Activated naive CD4-positive, alpha-beta T cell treated with anti-CD3 and anti-CD28 coated beads, Interleukin-2, amount 10 ng/mL, durations not matched to agents 7 days and 5 days (primary cell): ENCODE measurements at regions not wholly inside any gene's neighbourhood (a gene's known extent, or its start where the extent isn't known, plus 50 kb on each side); places are given as distances from the start of the nearest gene placed in this dataset.
A peak's percentile ranks its signal among the peaks of the same experiment; 100 is the strongest.

Experiments used
- CTCF ChIA-PET: fragments of 350-600 bp; sonication (Branson Sonifier 250); formaldehyde crosslinking; loops from one replicate; lab custom pipeline; 2021; ENCODE audit warnings: antibody characterized with exemption; lab: Charles Lee
- DNase-seq: peaks from one replicate; pipeline ENCODE4 v3.0.0-alpha.2; 2020
- H3K27ac Mint-ChIP-seq: one replicate; pipeline ENCODE4 v1.8.0; 2021; ENCODE audit warnings: mild to moderate bottlenecking, moderate library complexity, mixed read lengths
- H3K27me3 Mint-ChIP-seq: one replicate; pipeline ENCODE4 v1.8.0; 2021; ENCODE audit warnings: mild to moderate bottlenecking, mixed read lengths
- H3K36me3 Mint-ChIP-seq: one replicate; pipeline ENCODE4 v1.8.0; 2021; ENCODE audit warnings: mixed read lengths
- H3K4me1 Mint-ChIP-seq: one replicate; pipeline ENCODE4 v1.8.0; 2021; ENCODE audit warnings: mixed read lengths
- H3K4me3 Mint-ChIP-seq: one replicate; pipeline ENCODE4 v1.8.0; 2021; ENCODE audit warnings: mild to moderate bottlenecking, moderate library complexity, mixed read lengths
- H3K9me3 Mint-ChIP-seq: one replicate; pipeline ENCODE4 v1.8.0; 2021; ENCODE audit warnings: mixed read lengths

DNA sequence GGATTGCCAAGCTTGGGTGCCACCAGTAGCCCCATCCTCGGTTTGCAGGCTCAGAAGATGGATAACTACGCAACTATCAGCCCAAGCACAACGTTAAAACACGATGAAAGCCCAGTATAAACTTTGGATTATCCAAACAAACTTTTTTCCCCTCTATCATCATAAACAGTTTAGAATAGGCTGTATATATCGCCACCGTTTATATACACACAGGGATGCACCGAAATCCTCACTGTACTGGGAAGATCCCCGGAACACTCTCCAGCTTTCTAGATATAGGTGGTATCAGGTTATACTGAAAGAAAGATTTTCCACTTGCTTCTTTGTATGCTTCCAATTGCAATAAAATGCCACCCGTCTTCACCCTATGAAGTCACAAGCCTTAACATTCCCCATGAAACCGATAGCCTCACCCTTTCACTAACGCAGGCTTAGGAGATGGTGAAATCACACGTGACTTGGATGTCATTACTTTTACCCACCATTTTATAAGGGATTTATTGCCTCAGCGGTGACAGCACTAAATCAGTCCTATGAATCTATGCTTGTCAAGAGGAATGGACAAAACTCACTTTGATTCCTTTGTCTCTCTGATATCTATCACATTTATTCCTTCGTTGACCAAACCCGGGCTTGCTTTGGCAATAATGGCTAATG is 207.6 kb upstream of the FOXN3 start:
- H3K4me1 Mint-ChIP-seq: peaks cover 55% of the 10 kb centered on the region
- no peak overlapping the region for H3K4me3 Mint-ChIP-seq
- H3K27me3 Mint-ChIP-seq: no peaks in the 10 kb centered on the region
- peaks cover 14% of the 10 kb centered on the region for H3K36me3 Mint-ChIP-seq
- H3K27ac Mint-ChIP-seq: no peak overlapping the region
- peaks cover 16% of the 10 kb centered on the region for H3K9me3 Mint-ChIP-seq
- no peak for DNase-seq
- CTCF ChIA-PET: no interaction called here

GRCh38 chr14:89621791-89622638 is 205.0 kb upstream of the FOXN3 start:
- Mint-ChIP-seq H3K27me3 (no peaks in the 10 kb centered on the region), H3K36me3 (peaks cover 18% of the 10 kb centered on the region), H3K4me3 (no peak overlapping the region), H3K9me3 (peaks cover 10% of the 10 kb centered on the region), H3K4me1 (peaks cover 44% of the 10 kb centered on the region), H3K27ac (peak overlapping the region; percentile 95)
- CTCF ChIA-PET: interaction anchor here (0.9 to 1.2 kb wide), 2 partner anchors 9 to 20 kb away, joined by 3 to 4 read pairs; no protein-coding TSS in a partner anchor
- no peak for DNase-seq

DNA sequence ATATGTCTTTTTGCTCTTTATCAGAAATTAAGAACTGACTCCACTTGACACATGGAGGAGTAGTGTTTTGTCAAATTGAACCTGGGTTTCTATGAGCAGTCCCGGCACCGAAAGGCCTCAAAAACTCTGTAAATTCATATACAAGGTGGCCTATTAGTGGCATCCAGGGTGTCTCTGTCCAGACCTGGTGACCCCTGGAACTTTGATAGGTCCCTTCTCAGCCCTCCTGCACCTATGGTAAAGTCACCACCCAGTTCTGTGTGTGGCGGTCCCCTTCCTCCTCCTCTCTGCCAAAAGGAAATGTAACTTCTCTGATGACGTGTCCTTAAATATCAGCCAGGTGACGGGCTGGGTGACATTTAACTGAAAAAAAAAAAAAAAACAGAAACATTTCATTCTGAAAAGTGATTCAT is 204.0 kb upstream of the FOXN3 start:
- H3K27me3 Mint-ChIP-seq: no peaks in the 10 kb centered on the region
- peak; percentile 71 for DNase-seq
- H3K27ac Mint-ChIP-seq: peak overlapping the region; percentile 95
- peaks cover 17% of the 10 kb centered on the region for H3K36me3 Mint-ChIP-seq
- no peaks in the 10 kb centered on the region for H3K9me3 Mint-ChIP-seq
- peak overlapping the region; percentile 82 for H3K4me3 Mint-ChIP-seq
- CTCF ChIA-PET: interaction anchor here (1.2 to 2.6 kb wide), 3 partner anchors 10 to 101 kb away, joined by 3 to 13 read pairs (median 10); no protein-coding TSS in a partner anchor
- peaks cover 44% of the 10 kb centered on the region for H3K4me1 Mint-ChIP-seq

DNA sequence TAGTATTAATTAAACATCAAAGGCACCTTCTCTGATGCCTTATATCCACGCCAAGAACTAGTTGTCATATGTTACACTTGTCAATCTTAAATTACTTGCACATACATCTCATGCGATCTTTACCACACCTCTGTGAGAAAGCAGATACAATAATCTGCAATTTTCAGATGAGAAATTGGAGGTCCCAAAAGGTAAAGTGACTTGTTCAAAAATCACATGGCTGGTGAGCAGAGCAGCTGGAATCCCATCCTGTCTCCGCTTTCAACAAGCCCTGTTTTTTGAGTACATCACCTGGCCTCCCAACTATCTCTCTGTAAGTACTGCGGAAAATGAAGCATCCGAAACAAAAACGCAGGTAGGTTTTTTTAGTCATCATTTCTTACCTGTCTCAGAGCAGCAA is 203.4 kb upstream of the FOXN3 start:
- Mint-ChIP-seq H3K9me3 (no peaks in the 10 kb centered on the region), H3K27ac (peak overlapping the region; percentile 95), H3K27me3 (no peaks in the 10 kb centered on the region), H3K36me3 (peaks cover 19% of the 10 kb centered on the region), H3K4me3 (peak overlapping the region; percentile 82), H3K4me1 (peaks cover 50% of the 10 kb centered on the region)
- DNase-seq: no peak
- CTCF ChIA-PET: interaction anchor here (2.4 to 2.6 kb wide), 2 partner anchors 21 to 101 kb away, joined by 10 to 13 read pairs; no protein-coding TSS in a partner anchor

- Mint-ChIP-seq H3K36me3 (peaks cover 21% of the 10 kb centered on the region), H3K4me3 (peak overlapping the region; percentile 82), H3K27me3 (no peaks in the 10 kb centered on the region), H3K27ac (peak overlapping the region; percentile 95), H3K4me1 (peaks cover 58% of the 10 kb centered on the region), H3K9me3 (no peaks in the 10 kb centered on the region)
- CTCF ChIA-PET: interaction anchor here (2.4 to 2.6 kb wide), 2 partner anchors 21 to 102 kb away, joined by 10 to 13 read pairs; no protein-coding TSS in a partner anchor
- no peak for DNase-seq
Observed at GRCh38 chr14:89619596-89619995, 202.6 kb upstream of the FOXN3 start.

DNA sequence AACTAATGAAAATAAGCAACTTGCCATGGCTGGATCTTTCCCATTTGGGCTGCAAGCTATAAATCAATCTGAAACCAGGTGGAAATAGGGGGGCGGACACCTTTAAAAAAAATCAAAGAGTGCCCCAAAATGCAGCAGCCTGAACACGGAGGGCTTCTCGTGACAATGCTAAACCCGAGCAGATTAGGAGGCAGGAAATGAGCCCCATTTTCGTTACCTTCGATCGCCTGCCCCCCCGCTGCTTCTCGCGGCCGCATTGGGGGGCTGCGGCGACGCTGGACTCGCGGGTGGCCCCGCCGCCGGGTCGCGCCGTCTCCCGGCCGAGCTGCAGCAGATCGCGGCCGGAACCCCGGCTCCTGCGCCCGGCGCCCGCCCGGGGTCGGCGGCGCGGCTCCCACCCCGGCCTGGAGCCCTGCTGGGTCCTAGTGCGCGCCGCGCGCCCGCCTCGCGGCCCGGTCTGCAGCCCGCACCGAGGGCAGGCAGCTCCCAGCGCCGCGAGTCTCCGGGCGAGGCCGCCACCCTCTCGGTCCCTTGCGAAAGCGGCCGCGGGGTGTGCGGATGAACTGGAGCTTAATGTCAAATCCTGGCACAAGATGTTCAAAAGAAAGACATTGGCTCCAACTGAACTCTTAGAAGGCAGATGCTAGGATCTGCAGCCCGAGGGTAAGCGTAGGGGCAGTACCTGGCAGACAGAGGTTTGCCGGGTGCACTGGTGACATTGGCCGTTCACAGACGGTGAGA is 201.9 kb upstream of the FOXN3 start:
- H3K36me3 Mint-ChIP-seq: peaks cover 21% of the 10 kb centered on the region
- DNase-seq: peak; percentile 75
- H3K9me3 Mint-ChIP-seq: no peaks in the 10 kb centered on the region
- CTCF ChIA-PET: interaction anchor here (2.4 to 2.6 kb wide), 2 partner anchors 22 to 103 kb away, joined by 10 to 13 read pairs; no protein-coding TSS in a partner anchor
- H3K4me1 Mint-ChIP-seq: peaks cover 65% of the 10 kb centered on the region
- no peaks in the 10 kb centered on the region for H3K27me3 Mint-ChIP-seq
- peak overlapping the region; percentile 94 for H3K4me3 Mint-ChIP-seq
- H3K27ac Mint-ChIP-seq: peak overlapping the region; percentile 98

- Mint-ChIP-seq H3K27me3 (no peaks in the 10 kb centered on the region), H3K27ac (peak overlapping the region; percentile 98), H3K36me3 (peaks cover 21% of the 10 kb centered on the region), H3K4me3 (peak overlapping the region; percentile 94), H3K9me3 (no peaks in the 10 kb centered on the region), H3K4me1 (peaks cover 71% of the 10 kb centered on the region)
- DNase-seq: no peak
- CTCF ChIA-PET: interaction anchor here (0.8 kb wide), 1 partner anchor 43 kb away, joined by 4 read pairs; no protein-coding TSS in a partner anchor
Observed at GRCh38 chr14:89618330-89618708, 201.3 kb upstream of the FOXN3 start.

- Mint-ChIP-seq H3K27me3 (no peaks in the 10 kb centered on the region), H3K4me3 (peak overlapping the region; percentile 94), H3K9me3 (no peaks in the 10 kb centered on the region), H3K4me1 (peaks cover 73% of the 10 kb centered on the region), H3K36me3 (peaks cover 25% of the 10 kb centered on the region), H3K27ac (peak overlapping the region; percentile 98)
- CTCF ChIA-PET: interaction anchor here (0.8 to 1.7 kb wide), 2 partner anchors 42 to 149 kb away, joined by 4 to 6 read pairs; no protein-coding TSS in a partner anchor
- peak; percentile 45 for DNase-seq
Observed at GRCh38 chr14:89617481-89618329, 200.7 kb upstream of the FOXN3 start.

DNA sequence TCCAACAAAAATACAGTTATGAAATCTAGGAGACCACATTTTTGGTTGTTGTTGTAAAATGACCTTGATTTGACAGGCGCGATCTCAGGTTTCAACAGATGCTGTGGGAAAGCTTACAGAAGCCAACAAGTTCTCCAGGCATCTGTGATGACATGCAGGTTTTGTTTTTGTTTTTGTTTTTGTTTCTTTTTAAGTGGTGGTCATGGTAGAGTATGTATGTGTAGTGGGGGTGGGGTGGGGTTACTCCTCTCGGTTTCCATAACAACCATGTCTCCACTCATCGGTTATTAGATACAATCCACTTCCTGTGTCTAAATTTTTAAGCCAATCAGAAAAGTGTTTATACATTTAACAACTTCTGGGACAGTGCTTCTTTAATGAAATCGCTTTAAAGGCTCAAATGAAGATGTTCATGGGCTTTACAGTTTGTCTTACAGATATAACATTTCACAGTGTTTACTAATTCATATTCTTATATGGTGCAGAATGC is 199.9 kb upstream of the FOXN3 start:
- DNase-seq: peak; percentile 66
- Mint-ChIP-seq H3K27ac (peak overlapping the region; percentile 98), H3K36me3 (peaks cover 30% of the 10 kb centered on the region), H3K4me1 (peaks cover 71% of the 10 kb centered on the region), H3K4me3 (peak overlapping the region; percentile 94), H3K9me3 (no peaks in the 10 kb centered on the region), H3K27me3 (no peaks in the 10 kb centered on the region)
- CTCF ChIA-PET: interaction anchor here (1.7 kb wide), 1 partner anchor 150 kb away, joined by 6 read pairs; no protein-coding TSS in a partner anchor

DNA sequence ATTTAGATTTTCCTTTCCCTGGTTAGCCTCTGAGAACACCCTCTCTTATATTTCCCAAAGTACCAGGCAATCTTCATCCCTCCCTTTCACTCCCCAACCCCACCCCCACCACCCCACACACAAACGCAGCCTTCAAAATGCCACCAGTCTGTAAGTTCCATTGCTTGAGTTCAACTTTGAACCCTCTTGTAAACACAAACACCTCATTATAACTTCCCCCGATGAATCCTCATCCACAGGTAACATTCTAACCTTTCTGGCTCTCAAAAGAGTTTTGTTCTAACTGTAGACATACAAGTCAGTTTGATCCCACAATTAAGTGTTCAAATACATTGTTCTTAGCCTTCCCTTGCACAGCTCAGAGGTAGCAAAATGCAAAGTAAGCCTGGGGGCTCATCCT is 199.4 kb upstream of the FOXN3 start:
- no peak for DNase-seq
- peak overlapping the region; percentile 98 for H3K27ac Mint-ChIP-seq
- peak overlapping the region; percentile 94 for H3K4me3 Mint-ChIP-seq
- H3K27me3 Mint-ChIP-seq: no peaks in the 10 kb centered on the region
- H3K4me1 Mint-ChIP-seq: peaks cover 68% of the 10 kb centered on the region
- CTCF ChIA-PET: interaction anchor here (1.7 kb wide), 1 partner anchor 150 kb away, joined by 6 read pairs; no protein-coding TSS in a partner anchor
- no peaks in the 10 kb centered on the region for H3K9me3 Mint-ChIP-seq
- H3K36me3 Mint-ChIP-seq: peaks cover 32% of the 10 kb centered on the region

- Mint-ChIP-seq H3K27me3 (no peaks in the 10 kb centered on the region), H3K4me3 (peak overlapping the region; percentile 94), H3K27ac (peak overlapping the region; percentile 98), H3K36me3 (peaks cover 42% of the 10 kb centered on the region), H3K9me3 (peaks cover 2% of the 10 kb centered on the region), H3K4me1 (peaks cover 64% of the 10 kb centered on the region)
- CTCF ChIA-PET: interaction anchor here (1.0 to 1.2 kb wide), 2 partner anchors 106 to 576 kb away, joined by 3 read pairs; no protein-coding TSS in a partner anchor
- DNase-seq: no peak
Observed at GRCh38 chr14:89615421-89615820, 198.4 kb upstream of the FOXN3 start.

DNA sequence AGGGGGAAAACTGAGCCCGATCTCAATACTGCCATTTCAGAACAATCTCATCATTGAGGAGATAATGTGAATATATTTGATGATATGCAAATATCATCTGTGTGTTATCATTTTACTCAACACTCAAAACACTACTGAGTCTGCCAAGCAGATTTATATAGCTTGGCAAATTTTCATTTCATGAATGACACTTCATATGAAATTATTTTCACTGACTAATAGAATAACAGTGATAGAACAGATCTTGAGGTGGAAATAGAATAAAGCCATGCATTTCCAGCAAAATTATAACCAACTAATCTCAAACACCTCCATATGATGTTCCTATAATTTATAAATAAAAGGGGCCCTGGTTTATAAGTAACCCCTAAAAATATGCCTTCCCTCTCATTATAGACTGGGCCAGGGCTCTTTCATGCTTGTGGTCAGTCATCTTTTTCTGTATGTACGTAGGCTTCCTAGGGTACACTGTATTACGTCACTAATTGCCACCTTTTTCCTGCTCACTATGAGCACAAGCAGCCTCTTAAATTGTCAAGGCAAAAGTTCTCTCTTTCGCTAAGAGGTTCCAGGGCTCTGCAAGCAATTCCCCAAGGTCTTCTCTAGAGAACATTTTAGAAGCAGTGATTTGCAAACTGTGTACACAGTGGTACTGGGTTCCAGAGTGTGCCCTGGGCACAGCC is 197.1 kb upstream of the FOXN3 start:
- CTCF ChIA-PET: interaction anchor here (1.2 kb wide), 1 partner anchor 575 kb away, joined by 3 read pairs; no protein-coding TSS in a partner anchor

More for the DNA sequence above, 197.1 kb upstream of the FOXN3 start:
- no peak for DNase-seq
- Mint-ChIP-seq H3K27ac (peak overlapping the region; percentile 6), H3K9me3 (peaks cover 2% of the 10 kb centered on the region), H3K4me3 (peak overlapping the region; percentile 15), H3K4me1 (peaks cover 66% of the 10 kb centered on the region), H3K36me3 (peaks cover 48% of the 10 kb centered on the region), H3K27me3 (no peaks in the 10 kb centered on the region)
